ENCODE measurements at regions not wholly inside any gene's neighbourhood (a gene's known extent, or its start where the extent isn't known, plus 50 kb on each side); places are given as distances from the start of the nearest gene placed in this dataset.

- TF ChIP-seq CTCF (IDR thresholded peaks at IDR 0.05; ENCODE audit: insufficient read depth, low read length, poor library complexity, severe bottlenecking), result no peak
- no peak for TF ChIP-seq EZH2phosphoT487 (conservative IDR thresholded peaks at IDR 0.05; ENCODE audit: low read length)
Observed at GRCh38 chr9:7907551-7908337, 108.2 kb upstream of the DMAC1 start.
